ENCODE measurements at regions not wholly inside any gene's neighbourhood (a gene's known extent, or its start where the extent isn't known, plus 50 kb on each side); places are given as distances from the start of the nearest gene placed in this dataset.

DNA sequence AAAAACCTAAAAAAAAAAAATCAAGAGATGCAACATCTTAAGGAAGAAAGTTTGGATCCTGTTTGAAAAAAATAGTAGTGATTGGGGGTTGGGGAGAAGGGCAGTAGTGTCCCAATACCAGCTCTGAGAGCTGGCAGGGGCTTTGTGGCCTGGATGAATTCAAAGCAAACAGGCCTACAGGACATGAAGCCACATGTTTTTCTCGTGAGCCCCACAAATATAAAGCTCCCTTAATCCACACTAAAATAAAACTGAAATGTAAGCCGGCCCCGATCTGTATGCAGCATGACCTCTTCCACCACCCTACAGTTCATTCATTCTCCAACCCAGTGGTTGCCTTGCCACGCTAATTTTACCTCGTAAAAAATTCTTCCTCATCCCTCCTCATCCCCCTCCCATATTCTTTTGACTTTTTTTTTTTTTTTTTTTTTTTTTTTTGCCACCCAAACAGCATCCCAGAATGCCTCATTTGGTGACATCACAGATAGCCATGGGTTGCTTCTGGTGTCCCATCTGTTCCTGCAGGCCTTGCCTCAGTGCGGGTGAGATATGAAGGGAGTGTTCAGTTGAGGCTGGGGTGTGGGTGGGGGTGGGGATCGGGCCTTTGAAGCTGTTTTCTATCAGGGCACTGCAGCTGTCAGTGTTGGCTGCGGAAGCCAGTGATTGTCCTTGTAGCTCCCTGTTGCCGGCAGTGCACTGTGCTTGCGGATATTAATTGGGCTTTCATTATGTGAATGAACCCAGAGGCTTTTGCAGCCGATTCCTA is 81.6 kb upstream of the NFIB start:
- Histone ChIP-seq H3K36me3 (ENCODE audit: control insufficient read depth, insufficient read depth, low read length) (no peaks in the 10 kb centered on the region), H3K27ac (ENCODE audit: low read depth, low read length) (peak overlapping the region; percentile 33), H3K27me3 (ENCODE audit: control insufficient read depth, insufficient read depth, low read length, poor library complexity, severe bottlenecking) (no peaks in the 10 kb centered on the region), H3K4me3 (ENCODE audit: low read length) (no peak overlapping the region), H3K4me1 (ENCODE audit: control insufficient read depth, insufficient read depth, low read length) (no peaks in the 10 kb centered on the region), H3K9me3 (ENCODE audit: control insufficient read depth, low read length) (no peaks in the 10 kb centered on the region), H3K9ac (ENCODE audit: extremely low read depth, low read length, poor library complexity, severe bottlenecking) (no peak overlapping the region)
- Mint-ChIP-seq H3K4me1 (peaks cover 4% of the 10 kb centered on the region), H3K36me3 (ENCODE audit: low read depth) (no peaks in the 10 kb centered on the region), H3K27me3 (ENCODE audit: insufficient read depth) (no peaks in the 10 kb centered on the region), H3K4me3 (no peak overlapping the region), H3K9me3 (peaks cover 14% of the 10 kb centered on the region), H3K27ac (no peak overlapping the region)
- no peak for DNase-seq
- TF ChIP-seq, protein P1, sequence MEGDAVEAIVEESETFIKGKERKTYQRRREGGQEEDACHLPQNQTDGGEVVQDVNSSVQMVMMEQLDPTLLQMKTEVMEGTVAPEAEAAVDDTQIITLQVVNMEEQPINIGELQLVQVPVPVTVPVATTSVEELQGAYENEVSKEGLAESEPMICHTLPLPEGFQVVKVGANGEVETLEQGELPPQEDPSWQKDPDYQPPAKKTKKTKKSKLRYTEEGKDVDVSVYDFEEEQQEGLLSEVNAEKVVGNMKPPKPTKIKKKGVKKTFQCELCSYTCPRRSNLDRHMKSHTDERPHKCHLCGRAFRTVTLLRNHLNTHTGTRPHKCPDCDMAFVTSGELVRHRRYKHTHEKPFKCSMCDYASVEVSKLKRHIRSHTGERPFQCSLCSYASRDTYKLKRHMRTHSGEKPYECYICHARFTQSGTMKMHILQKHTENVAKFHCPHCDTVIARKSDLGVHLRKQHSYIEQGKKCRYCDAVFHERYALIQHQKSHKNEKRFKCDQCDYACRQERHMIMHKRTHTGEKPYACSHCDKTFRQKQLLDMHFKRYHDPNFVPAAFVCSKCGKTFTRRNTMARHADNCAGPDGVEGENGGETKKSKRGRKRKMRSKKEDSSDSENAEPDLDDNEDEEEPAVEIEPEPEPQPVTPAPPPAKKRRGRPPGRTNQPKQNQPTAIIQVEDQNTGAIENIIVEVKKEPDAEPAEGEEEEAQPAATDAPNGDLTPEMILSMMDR (conservative IDR thresholded peaks at IDR 0.05) = no peak
- 91 to 93% methylated on average over 3 to 10 of the region's 11 CpGs for WGBS, 2 experiments (ENCODE audit: insufficient coverage in 1 of 2, insufficient read length in 1 of 2)

DNA sequence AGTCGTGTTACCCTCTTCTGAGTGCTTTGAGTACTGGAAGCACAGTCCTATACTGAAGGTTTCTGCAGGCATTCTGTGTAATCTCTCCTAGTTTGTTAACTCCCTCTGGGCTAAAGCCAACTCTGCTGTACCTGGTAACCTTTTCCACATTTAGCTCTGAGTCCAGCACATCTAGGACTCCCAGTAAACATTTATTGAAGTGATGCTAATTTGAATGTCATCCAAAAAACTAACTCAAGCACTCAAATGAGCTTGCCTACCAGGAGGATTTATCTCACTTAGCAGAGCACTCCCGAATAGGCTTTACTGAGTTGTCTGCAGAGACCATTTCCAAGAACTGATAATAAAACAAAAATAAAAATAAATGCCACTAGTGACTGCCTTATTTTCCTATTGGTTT is 79.5 kb upstream of the NFIB start:
- no peak for DNase-seq
- Mint-ChIP-seq H3K27ac (no peak overlapping the region), H3K36me3 (ENCODE audit: low read depth) (no peaks in the 10 kb centered on the region), H3K9me3 (peaks cover 14% of the 10 kb centered on the region), H3K4me1 (no peaks in the 10 kb centered on the region), H3K4me3 (no peak overlapping the region), H3K27me3 (ENCODE audit: insufficient read depth) (no peaks in the 10 kb centered on the region)
- no peaks in the 10 kb centered on the region for H3K36me3 ChIP-seq (ENCODE audit: control insufficient read depth, insufficient read depth, low read length)
- no peak overlapping the region for H3K9ac ChIP-seq (ENCODE audit: extremely low read depth, low read length, poor library complexity, severe bottlenecking)
- H3K27me3 ChIP-seq (ENCODE audit: control insufficient read depth, insufficient read depth, low read length, poor library complexity, severe bottlenecking) = no peaks in the 10 kb centered on the region
- WGBS, 2 experiments (ENCODE audit: insufficient coverage in 1 of 2, insufficient read length in 1 of 2) = 86 to 88% methylated on average over 1 to 2 of the region's 2 CpGs
- H3K4me3 ChIP-seq (ENCODE audit: low read length) = no peak overlapping the region
- H3K9me3 ChIP-seq (ENCODE audit: control insufficient read depth, low read length) = no peaks in the 10 kb centered on the region
- H3K27ac ChIP-seq (ENCODE audit: low read depth, low read length) = no peak overlapping the region
- TF ChIP-seq, protein P1 (conservative IDR thresholded peaks at IDR 0.05) = no peak
- H3K4me1 ChIP-seq (ENCODE audit: control insufficient read depth, insufficient read depth, low read length) = no peaks in the 10 kb centered on the region

DNA sequence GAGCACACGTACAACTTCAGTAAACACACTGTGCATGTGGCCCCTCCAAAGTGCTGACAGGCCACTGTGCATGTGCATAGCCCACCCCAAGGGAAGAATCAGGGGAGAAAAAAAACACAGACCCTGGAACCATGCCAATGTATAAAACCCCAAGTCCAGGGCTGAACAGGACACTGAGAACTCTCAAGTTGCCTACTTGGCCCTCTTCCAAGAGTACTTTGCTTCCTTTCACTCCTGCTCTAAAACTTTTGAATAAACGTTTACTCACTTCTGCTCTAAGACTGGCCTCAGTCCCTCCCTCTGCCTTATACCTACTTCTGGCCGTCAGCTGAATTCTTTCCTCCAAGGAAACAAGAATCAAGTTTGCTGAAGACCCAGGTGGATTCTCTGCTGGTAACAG is 77.7 kb upstream of the NFIB start:
- DNase-seq = no peak
- Mint-ChIP-seq H3K4me3 (no peak overlapping the region), H3K4me1 (no peaks in the 10 kb centered on the region), H3K36me3 (ENCODE audit: low read depth) (no peaks in the 10 kb centered on the region), H3K27ac (no peak overlapping the region), H3K27me3 (ENCODE audit: insufficient read depth) (no peaks in the 10 kb centered on the region), H3K9me3 (peaks cover 14% of the 10 kb centered on the region)
- Histone ChIP-seq H3K36me3 (ENCODE audit: control insufficient read depth, insufficient read depth, low read length) (no peaks in the 10 kb centered on the region), H3K4me1 (ENCODE audit: control insufficient read depth, insufficient read depth, low read length) (no peaks in the 10 kb centered on the region), H3K9me3 (ENCODE audit: control insufficient read depth, low read length) (no peaks in the 10 kb centered on the region), H3K4me3 (ENCODE audit: low read length) (no peak overlapping the region), H3K9ac (ENCODE audit: extremely low read depth, low read length, poor library complexity, severe bottlenecking) (no peak overlapping the region), H3K27me3 (ENCODE audit: control insufficient read depth, insufficient read depth, low read length, poor library complexity, severe bottlenecking) (no peaks in the 10 kb centered on the region), H3K27ac (ENCODE audit: low read depth, low read length) (no peak overlapping the region)
- 85 to 93% methylated on average over 3 of the region's 3 CpGs for WGBS, 2 experiments (ENCODE audit: insufficient coverage in 1 of 2, insufficient read length in 1 of 2)
- TF ChIP-seq, protein P1 (conservative IDR thresholded peaks at IDR 0.05) = no peak

Data from endodermal cell (in vitro differentiated cells).